ENCODE measurements at regions not wholly inside any gene's neighbourhood (a gene's known extent, or its start where the extent isn't known, plus 50 kb on each side); places are given as distances from the start of the nearest gene placed in this dataset.

DNA sequence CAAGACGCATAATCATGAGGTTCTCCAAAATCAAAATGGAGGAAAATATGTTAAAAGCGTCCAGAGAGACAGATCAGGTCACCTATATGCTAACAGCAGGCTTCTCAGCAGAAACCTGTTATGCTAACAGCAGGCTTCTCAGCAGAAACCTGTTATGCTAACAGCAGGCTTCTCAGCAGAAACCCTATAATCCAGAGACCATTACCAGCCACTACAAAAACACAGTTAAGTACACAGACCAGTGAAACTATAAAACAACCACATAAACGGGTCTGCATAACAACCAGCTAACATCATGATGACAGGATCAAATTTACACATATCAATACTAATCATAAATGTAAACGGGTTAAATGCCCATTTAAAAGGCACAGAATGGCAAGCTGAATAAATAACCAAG is 1548.4 kb upstream of the TMEFF2 start:
- no peak for DNase-seq (ENCODE audit: low spot score)

DNA sequence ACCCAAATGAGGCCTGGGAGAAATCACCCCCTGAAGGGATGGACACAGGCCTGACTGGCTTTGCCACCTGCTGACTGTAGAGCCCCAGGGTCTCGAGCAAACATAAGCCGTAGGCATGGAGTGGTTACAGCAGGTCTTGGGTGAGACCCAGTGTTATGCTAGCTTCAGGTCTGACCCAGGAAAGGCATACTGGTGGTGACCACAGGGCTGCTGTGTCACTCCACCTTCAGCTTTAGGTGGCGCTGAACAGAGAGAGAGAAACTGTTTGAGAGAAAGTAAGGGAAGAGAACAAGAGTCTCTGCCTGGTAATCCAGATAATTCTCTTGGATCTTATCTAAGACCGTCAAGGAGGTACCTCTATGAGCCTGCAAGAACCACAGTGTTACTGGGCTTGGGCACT is 1544.2 kb upstream of the TMEFF2 start:
- no peak for DNase-seq (ENCODE audit: low spot score)

DNA sequence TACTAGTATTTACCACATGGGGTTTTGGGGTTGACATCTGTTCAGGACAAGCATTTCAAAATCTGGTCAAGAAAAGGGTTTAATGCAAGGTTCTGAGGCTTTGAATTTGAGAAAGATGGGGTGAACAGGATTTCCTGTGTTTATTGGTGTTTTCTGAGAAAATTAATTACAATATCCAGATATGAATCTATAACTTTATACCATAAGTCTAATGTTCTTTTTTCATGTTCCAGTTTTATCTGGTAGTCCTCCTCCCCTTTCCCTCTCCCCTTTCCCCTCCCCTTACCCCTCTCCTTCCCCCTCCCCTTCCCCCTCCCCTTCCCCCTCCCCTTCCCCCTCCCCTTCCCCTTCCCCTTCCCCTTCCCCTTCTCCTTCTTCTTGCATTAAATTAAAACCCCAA is 1518.2 kb upstream of the TMEFF2 start:
- DNase-seq (ENCODE audit: low spot score), result no peak

DNA sequence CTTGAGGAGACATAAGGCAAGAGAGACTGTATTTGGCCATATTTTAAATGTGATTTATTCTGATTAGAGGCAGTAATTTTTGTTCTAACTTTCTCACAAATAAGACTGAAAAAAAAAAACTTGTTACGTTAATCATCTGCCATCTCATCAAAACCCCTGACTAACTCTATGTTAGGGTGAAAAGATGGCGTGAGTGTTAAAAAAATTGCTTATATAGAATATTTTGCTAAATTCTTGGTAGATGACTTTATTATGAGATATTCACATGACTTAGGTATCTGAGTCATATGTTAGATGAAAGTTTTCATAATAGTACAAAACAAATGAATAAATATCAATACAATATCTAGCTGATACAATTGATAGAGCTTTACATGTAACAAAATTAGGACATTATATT is 1508.7 kb upstream of the TMEFF2 start:
- no peak for DNase-seq (ENCODE audit: low spot score)

DNA sequence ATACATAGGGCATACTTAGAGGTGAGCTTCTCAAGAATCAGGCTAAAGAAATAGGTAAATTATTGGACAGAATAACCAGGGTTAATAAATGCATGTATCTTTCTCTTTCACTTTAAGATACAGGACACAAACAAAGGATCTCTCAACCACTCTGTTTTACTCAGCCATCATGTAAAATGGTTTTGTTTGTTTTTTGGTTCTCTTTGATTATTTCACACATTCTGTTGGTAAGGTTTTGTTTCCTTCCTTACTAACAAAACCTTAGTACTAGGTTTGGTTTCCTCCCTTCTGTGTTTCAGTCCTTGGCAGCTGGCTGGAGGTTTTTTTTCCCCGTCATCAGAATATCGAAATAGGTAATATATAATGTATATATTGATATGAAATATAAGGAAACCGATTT is 1506.8 kb upstream of the TMEFF2 start:
- DNase-seq (ENCODE audit: low spot score), result no peak

DNA sequence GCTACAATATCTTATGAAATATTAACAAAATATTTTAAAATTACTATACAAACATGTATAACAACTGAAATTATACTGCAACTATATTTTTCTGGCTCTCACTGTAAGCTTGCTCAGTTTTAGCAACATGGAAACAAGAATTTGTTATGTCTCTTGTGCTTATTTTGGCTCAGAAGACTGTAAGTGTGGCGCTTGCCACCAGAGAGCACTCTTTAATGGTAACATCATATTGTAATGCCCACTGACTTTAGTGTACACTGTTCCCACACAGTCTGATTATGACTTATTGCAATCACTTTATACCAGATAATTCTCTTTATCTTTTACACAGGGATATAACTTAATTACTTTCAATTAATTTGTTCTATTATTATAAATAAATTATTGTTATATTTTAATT is 1500.6 kb upstream of the TMEFF2 start:
- no peak for DNase-seq (ENCODE audit: low spot score)

DNA sequence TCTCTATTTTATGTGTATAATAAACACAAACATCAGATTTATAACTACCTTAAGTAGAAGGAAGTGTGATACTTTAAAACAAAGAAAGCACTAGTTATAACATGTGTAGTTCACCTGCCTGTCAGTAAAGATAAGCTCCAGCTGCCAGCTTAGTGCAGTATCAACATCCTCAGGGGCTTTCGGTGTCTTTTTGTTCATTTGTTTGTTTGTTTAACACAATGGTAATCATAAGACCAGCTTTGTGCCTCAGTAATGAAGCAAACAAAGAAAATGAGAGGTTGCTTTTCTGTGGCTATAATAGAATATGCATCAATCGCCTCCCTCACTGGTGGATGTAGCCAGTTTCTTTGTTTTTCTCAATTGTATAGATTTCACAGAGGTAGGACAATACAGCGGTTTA is 1499.0 kb upstream of the TMEFF2 start:
- no peak for DNase-seq (ENCODE audit: low spot score)

DNA sequence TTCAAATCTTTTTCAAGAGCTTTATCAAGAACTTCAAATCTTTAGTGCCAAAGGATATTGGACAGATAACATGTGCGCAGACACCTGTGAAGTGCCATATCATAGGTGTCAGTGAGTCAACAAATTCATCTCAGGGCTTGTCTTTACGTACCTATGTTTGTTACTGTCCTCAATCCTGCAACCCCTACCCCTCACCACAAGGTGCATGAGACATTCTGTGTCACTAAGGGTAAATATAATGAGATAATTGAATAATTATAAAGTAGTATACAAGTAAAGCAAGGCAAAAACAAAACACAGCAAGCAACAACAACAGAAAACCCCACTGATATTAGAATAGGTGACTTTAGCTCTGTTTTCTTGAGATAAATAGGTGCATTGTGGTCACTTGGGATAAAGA is 1495.8 kb upstream of the TMEFF2 start:
- no peak for DNase-seq (ENCODE audit: low spot score)

DNA sequence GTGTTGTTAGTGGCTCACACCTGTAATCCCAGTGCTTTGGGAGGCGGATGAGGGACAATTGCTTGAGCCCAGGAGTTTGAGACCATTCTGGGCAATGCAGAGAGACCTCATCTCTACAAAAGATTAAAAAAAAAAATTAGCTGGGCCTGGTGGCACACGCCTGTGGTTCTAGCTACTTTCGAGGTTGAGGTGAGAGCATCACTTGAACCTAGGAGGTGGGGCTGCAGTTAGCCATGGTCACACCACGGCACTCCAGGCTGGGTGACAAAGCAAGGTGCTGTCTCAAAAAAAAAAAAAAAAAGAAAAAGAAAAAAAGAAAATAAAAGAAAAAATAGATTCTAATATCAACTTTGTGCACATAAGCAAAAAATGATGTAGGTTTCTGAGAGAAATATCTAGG is 1492.5 kb upstream of the TMEFF2 start:
- no peak for DNase-seq (ENCODE audit: low spot score)

DNA sequence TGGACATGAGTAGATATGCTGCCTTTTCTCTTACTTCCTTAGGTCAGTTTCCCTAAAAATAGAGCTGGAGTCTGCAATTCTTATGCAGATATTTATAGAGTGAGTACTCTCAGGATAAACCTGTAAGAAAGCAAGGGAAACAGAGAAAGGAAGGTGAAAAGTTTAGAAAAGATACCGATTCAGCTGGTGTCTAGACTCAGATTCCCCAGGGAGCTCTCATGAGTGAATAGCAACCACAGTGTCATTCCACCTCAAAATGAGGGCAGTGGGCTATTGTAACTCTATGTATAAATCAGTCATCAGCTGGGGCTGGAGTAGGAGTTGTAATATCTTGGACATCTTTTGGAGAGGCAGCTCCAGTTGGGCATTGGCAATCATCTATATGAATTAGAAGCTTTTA is 1485.1 kb upstream of the TMEFF2 start:
- no peak for DNase-seq (ENCODE audit: low spot score)

DNA sequence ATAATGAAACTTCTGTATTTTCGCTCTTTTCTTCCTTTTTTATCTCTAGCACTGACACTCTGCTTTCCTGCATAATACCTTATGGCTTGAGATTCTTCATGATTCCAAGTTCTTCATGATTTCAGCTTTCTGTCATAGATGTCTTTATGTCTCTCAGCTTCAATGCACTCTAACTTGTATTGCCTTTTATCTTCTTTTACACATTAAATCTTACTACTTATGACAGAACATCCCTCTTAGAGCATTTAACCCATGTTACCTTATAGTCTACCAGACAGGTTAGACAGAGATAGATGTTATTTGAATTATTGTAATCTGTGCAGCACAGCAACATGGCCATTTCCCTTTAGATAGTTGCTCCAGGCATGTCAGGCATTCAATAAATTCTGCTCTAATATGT is 1475.7 kb upstream of the TMEFF2 start:
- DNase-seq (ENCODE audit: low spot score), result no peak

DNA sequence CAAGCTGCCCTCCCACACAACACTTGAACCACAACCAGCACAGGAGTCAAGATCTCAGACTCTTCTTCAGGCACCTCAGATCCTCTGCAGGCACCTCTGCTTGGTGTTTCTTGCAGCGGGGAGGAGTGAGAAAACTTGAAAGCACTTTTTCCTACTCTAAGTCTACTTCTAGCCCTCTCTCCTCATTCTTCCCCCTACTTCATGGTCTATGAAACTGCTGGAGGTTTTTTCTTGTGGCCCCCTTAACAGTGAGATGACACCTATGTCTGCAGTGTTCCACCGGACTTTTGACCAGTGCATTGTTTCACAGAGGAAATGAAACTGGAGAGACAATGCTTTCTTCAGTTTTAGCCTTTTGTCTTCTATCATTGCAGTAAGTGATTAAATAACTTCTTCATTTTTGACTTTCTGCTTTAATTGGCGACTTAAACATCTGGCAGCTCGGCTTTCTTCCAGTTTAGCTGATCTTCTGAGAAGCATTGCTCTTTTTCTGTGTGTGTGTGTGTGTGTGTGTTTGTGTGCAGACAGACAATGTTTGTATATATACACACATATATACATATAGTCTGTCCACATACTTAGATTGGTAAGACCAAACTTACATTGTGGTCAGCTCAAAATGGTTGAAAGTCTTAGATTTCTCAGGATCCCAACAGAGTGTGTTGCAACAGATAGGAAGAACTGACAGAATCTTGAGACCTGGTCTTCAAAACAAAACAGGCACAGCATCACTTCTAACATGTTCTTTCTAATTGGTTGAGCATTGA is 1474.0 kb upstream of the TMEFF2 start:
- no peak for DNase-seq (ENCODE audit: low spot score)

DNA sequence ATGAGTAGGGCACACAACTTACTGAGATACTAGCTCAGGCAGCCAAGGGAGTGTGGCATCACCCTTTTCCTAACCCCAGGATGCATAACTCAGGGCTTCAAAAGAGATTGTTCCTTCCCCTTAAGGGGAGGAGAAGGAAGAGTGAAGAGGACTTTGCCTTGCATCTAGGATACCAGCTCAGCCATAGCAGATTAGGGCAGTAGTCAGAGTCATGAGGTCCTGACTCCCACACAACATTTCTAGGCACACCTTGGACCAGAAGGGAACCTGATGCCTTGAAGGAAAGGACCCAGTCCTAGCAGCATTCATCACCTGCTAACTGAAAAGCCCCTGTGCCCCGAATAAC is 1433.2 kb upstream of the TMEFF2 start:
- no peak for DNase-seq (ENCODE audit: low spot score)

DNA sequence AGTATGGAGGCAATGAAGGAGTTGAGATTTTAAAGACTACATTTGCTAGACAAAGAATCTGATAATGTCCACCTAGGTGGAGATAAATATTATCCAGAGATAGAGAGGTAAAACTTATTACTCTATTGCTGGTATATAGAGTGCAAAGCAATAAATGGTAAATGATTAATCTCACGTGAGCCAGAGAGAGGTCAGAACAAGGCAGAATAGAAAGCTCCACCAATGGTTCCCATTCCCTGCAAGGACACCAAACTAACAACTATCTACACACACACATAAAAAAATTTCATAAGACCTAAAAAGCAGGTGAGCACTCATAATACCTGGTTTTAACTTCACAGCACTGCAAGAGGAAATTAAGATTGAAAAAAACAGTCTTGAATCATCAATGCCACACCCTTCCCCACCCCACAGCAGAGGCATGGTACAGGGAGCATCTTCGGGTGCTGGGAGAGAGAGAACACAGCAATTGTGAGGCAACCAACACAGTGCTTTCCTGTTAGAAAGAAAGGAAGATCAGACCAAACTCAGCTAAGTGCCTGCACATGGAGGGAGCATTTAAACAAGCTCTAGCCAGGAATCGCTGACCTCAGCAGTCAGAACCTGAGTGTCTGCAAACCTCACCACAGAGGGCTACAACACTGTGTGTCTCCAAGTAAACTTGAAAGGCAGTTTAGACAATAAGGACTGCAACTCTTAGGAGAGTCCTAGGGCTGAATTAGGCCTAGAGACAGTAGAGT is 1432.6 kb upstream of the TMEFF2 start:
- no peak for DNase-seq (ENCODE audit: low spot score)

DNA sequence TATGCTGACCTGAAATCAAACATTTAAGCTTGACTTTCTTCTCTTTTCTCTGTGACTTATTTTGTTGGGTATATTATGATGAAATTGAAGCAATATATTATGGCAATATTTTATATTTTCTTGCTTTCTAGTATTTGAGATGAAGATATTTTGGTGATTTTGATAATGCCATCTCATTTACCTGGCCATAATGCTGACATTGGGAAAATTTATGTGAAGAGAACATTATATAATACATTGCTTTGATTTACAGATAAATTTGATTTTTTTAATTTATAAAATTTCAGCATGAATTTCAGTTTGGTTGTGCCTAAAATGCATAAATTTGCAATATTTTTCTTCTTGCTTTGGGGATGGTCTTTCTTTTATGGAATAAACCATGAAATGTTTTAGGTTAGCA is 1413.7 kb upstream of the TMEFF2 start:
- no peak for DNase-seq (ENCODE audit: low spot score)

DNA sequence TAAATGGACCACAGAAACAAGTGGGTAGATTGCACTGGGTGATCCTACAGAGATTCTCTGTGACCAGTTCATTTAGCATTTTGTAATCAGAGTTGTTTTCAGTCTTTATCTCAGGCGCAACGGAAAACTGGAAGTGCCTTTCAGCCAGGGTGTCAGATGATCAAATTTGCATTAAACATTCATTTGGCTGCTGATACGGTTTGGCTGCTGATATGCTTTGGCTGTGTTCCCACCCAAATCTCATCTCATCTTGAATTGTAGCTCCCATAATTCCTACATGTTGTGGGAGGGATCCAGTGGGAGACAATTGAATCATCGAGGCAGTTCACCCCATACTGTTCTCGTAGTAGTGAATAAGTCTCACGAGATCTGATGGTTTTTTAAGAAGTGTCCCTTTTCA is 1396.1 kb upstream of the TMEFF2 start:
- DNase-seq (ENCODE audit: low spot score), result no peak

DNA sequence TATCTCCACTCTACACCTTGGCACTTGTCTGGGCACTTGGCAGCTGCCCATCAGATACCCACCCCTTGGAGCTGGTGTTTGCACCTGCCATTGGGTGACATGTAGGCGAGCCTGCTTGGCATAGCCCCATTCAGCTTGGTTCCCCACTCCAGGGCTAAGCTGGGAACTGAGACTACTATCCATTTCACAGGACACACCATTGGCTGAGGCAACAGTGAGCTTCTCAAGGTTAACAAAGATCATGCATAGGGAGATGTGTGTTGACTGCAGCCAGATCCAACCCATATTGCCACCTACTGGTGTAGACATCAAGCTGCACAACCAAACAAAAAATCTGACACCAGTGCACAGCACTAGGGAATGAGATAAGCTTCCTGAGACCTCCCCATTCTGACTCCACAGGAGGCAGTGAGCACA is 1389.8 kb upstream of the TMEFF2 start:
- no peak for DNase-seq (ENCODE audit: low spot score)

DNA sequence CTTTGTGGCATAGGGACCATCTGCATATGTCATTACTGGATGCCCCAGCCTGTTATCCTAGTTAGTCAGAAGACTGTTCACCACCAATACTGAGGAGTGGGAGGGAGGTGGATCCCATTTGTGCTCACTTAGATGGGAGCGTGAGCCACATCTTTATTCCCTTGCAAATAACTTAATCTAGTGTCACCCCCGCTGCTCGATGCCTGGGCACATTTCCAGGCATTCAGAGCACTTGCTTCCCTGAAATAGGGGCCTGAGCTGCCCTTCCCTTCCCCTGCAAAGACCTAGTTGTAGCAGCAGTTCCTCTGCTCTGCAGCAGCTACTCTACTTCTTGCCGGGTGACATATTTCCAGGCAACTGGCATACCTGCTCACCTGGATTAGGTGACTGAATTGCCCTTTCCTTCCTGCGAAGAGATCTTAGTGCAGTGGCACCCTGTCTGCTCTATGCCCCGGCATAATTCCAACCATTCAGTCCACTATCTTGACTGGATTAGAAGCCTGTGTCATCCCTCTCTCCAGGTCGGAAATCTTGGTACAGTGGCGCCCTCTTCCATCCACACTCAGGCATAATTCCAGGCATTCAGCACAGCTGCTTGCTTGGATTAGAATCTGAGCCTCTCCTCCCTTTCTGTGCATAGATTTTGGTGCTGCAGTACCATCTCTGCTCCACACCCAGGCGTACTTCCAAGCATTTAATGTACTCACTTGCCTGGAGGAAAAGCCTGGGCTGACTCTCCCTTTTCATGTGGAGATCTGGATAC is 1389.1 kb upstream of the TMEFF2 start:
- no peak for DNase-seq (ENCODE audit: low spot score)

DNA sequence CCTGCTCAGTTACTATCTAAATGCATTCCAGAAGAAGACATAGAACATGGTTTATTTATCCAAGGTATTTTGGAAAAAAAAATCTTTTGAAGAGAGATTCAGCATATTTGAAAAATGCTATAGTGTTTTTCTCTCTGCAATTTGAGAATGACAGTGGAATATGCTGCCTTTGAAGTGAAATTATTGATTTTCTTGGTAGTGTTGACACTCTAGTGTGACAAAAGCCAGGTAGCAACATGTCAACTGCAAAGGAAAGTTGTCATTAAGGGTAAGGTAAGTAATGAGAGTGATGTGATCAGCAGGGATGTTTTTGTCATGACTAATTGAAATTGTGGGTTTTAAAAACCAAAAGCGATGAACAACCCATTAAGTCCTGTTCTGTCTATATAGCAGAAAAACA is 1387.1 kb upstream of the TMEFF2 start:
- no peak for DNase-seq (ENCODE audit: low spot score)

DNA sequence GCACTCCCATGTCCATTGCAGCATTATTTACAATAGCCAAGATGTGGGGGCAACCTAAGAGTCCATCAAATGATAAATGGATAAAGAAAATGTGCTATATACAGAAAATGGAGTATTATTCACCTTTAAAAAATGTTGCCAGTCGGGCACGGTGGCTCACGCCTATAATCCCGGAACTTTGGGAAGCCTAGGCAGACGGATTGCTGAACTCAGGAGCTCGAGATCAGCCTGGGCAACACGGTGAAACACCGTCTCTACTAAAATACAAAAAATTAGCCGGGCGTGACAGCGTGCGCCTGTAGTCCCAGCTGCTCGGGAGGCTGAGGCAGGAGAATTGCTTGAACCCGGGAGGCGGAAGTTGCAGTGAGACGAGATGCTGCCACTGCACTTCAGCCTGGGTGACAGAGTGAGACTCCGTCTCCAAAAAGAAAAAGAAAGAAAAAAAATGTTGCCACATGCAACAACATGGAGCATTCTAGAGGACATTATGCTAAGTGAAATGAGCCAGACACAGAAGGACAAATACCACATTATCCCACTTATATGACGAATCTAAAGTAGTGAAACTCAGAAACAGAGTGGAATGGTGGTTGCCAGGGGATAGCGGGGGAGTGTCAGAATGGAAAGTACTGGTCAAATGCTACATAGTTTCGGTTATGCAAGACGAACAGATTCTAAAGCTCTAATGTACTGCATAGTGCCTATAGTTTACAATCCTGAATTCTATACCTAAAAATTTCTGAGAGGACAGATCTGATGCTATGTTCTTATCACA is 1385.6 kb upstream of the TMEFF2 start:
- DNase-seq (ENCODE audit: low spot score), result no peak

DNA sequence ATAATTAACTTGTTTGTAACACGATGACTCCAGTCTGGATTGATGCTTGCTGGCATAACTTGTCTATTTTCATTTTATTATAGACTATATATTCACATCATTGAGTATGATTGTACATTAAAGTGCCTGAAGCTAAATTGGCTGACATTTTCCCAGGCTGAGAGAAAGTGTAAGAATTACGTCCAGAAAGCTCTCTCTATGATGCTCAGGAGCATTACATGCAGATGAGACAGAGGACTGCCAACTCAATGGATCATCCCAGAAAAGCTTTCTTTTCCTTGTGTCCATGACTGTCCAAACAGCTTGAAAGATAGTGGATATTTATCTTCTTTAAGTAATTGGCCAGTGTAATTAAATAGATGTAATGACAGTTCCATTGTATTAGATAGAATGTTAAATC is 1372.2 kb upstream of the TMEFF2 start:
- no peak for DNase-seq (ENCODE audit: low spot score)

DNA sequence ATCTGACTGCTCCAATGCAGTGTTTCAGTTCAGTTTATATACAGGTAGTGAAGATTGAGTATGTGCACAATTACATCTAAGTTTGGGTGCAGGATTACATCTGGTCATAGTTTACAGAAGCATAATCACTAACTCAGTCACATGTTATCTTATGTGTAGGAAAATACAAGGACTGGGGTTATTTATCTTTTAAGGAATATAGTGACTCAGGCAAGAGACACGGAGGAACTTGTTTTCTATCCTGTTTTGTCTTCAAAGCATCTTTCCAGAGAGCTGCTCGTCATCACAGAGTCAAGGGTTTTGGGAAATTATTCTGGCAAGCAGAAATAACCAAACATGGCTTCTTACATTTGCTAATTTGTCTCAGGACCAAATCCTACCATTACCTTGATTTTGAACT is 1371.5 kb upstream of the TMEFF2 start:
- DNase-seq (ENCODE audit: low spot score), result no peak

Measured in CD4-positive, alpha-beta T cell treated with Interleukin-6 at 100 ng/mL for 8 hours (primary cell).